ENCODE measurements at regions not wholly inside any gene's neighbourhood (a gene's known extent, or its start where the extent isn't known, plus 50 kb on each side); places are given as distances from the start of the nearest gene placed in this dataset.
A peak's percentile ranks its signal among the peaks of the same experiment; 100 is the strongest.

- Histone ChIP-seq H3K36me3 (ENCODE audit: control insufficient read depth, insufficient read depth, low read length) (no peaks in the 10 kb centered on the region), H3K4me3 (ENCODE audit: low read depth, low read length) (no peak overlapping the region), H3K27me3 (ENCODE audit: control insufficient read depth, insufficient read depth, low read length) (no peaks in the 10 kb centered on the region)
- TF ChIP-seq, protein P1, sequence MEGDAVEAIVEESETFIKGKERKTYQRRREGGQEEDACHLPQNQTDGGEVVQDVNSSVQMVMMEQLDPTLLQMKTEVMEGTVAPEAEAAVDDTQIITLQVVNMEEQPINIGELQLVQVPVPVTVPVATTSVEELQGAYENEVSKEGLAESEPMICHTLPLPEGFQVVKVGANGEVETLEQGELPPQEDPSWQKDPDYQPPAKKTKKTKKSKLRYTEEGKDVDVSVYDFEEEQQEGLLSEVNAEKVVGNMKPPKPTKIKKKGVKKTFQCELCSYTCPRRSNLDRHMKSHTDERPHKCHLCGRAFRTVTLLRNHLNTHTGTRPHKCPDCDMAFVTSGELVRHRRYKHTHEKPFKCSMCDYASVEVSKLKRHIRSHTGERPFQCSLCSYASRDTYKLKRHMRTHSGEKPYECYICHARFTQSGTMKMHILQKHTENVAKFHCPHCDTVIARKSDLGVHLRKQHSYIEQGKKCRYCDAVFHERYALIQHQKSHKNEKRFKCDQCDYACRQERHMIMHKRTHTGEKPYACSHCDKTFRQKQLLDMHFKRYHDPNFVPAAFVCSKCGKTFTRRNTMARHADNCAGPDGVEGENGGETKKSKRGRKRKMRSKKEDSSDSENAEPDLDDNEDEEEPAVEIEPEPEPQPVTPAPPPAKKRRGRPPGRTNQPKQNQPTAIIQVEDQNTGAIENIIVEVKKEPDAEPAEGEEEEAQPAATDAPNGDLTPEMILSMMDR (IDR thresholded peaks at IDR 0.05; ENCODE audit: insufficient read depth, low read length, severe bottlenecking) = no peak
- no peak for DNase-seq (ENCODE audit: low read depth)
- no peak for FAIRE-seq
Measured at GRCh38 chr1:14309984-14310383, 288.5 kb upstream of the KAZN start.

GRCh38 chr1:14310476-14310875 lies 288.0 kb upstream of the KAZN start:
- no peaks in the 10 kb centered on the region for H3K36me3 ChIP-seq (ENCODE audit: control insufficient read depth, insufficient read depth, low read length)
- TF ChIP-seq, protein P1 (IDR thresholded peaks at IDR 0.05; ENCODE audit: insufficient read depth, low read length, severe bottlenecking) = no peak
- FAIRE-seq (no peak), DNase-seq (ENCODE audit: low read depth) (no peak)
- H3K27me3 ChIP-seq (ENCODE audit: control insufficient read depth, insufficient read depth, low read length) = no peaks in the 10 kb centered on the region
- H3K4me3 ChIP-seq (ENCODE audit: low read depth, low read length) = no peak overlapping the region

GRCh38 chr1:14313731-14314431 lies 284.6 kb upstream of the KAZN start:
- Histone ChIP-seq H3K27me3 (ENCODE audit: control insufficient read depth, insufficient read depth, low read length) (no peaks in the 10 kb centered on the region), H3K4me3 (ENCODE audit: low read depth, low read length) (no peak overlapping the region), H3K36me3 (ENCODE audit: control insufficient read depth, insufficient read depth, low read length) (no peaks in the 10 kb centered on the region)
- no peak for FAIRE-seq
- no peak for DNase-seq (ENCODE audit: low read depth)
- TF ChIP-seq, protein P1 (IDR thresholded peaks at IDR 0.05; ENCODE audit: insufficient read depth, low read length, severe bottlenecking) = no peak

DNA sequence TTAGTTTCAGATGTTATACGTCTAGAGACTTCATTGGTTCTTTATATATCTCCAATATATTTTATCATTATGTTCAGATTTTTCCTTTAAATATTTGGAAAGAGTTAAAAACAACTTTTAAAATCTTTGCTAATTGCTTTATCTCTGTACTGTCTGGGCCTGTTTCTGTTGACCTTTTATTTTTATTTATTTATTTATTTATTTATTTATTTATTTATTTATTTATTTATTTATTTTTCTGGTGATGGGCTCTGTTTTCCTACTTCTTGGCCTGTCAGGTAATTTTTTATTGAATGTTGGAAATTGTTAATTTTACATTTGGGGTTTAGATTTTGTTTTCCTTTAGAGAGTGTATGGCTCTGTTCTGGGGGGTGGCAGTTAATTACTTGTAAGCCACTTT lies 279.7 kb upstream of the KAZN start:
- Histone ChIP-seq H3K27me3 (ENCODE audit: control insufficient read depth, insufficient read depth, low read length) (no peaks in the 10 kb centered on the region), H3K36me3 (ENCODE audit: control insufficient read depth, insufficient read depth, low read length) (no peaks in the 10 kb centered on the region), H3K4me3 (ENCODE audit: low read depth, low read length) (no peak overlapping the region)
- DNase-seq (ENCODE audit: low read depth) = no peak
- TF ChIP-seq, protein P1 (IDR thresholded peaks at IDR 0.05; ENCODE audit: insufficient read depth, low read length, severe bottlenecking) = no peak
- no peak for FAIRE-seq

- peak; percentile 45 for DNase-seq (ENCODE audit: low read depth)
- Histone ChIP-seq H3K4me3 (ENCODE audit: low read depth, low read length) (no peak overlapping the region), H3K27me3 (ENCODE audit: control insufficient read depth, insufficient read depth, low read length) (no peaks in the 10 kb centered on the region), H3K36me3 (ENCODE audit: control insufficient read depth, insufficient read depth, low read length) (no peaks in the 10 kb centered on the region)
- TF ChIP-seq, protein P1 (IDR thresholded peaks at IDR 0.05; ENCODE audit: insufficient read depth, low read length, severe bottlenecking) = no peak
- no peak for FAIRE-seq
Measured at GRCh38 chr1:14320518-14320917, 278.0 kb upstream of the KAZN start.

GRCh38 chr1:14320986-14321385 lies 277.5 kb upstream of the KAZN start:
- H3K4me3 ChIP-seq (ENCODE audit: low read depth, low read length) = no peak overlapping the region
- TF ChIP-seq, protein P1 (IDR thresholded peaks at IDR 0.05; ENCODE audit: insufficient read depth, low read length, severe bottlenecking) = no peak
- DNase-seq (ENCODE audit: low read depth) (no peak), FAIRE-seq (no peak)
- no peaks in the 10 kb centered on the region for H3K27me3 ChIP-seq (ENCODE audit: control insufficient read depth, insufficient read depth, low read length)
- no peaks in the 10 kb centered on the region for H3K36me3 ChIP-seq (ENCODE audit: control insufficient read depth, insufficient read depth, low read length)

Data from bronchial epithelial cell (primary cell).